Activated CD8-positive, alpha-beta memory T cell treated with anti-CD3 and anti-CD28 coated beads, Interleukin-2, amount 50 U/mL, for 24 hours (primary cell): ENCODE measurements at regions not wholly inside any gene's neighbourhood (a gene's known extent, or its start where the extent isn't known, plus 50 kb on each side); places are given as distances from the start of the nearest gene placed in this dataset.
"Not testable (repeated sequence)": the region's sequence is repeated elsewhere in the genome, so short reads cannot be mapped to it uniquely, and the experiment has no call there.

ENCODE experiments used
- DNase-seq: peaks from one replicate; pipeline ENCODE4 v3.0.0-alpha.2; 2020; ENCODE audit errors: extremely low read depth

DNA sequence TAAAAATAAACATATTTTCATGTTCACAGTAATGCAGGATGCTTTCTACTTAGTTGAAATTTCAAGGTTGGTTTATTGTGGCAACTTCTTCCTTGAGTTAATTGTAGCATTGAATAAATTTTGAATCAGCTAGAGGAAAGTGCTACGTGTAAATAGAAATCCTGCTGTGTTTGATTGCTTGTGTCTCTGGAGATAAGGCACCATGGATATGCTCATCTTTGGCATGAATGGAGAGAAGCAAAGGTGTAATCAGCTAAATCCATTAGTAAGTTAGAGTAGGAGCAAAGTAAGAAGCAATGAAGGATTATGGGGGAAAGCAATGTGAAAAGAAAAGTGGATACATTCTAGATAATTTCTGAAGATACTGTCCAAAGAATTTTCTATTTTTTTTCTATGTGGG, 331.1 kb downstream of the PTPRC start:
- DNase-seq, result no peak

- no peak for DNase-seq
These were observed 332.1 kb downstream of the PTPRC start for GRCh38 chr1:198970916-198971315.

DNA sequence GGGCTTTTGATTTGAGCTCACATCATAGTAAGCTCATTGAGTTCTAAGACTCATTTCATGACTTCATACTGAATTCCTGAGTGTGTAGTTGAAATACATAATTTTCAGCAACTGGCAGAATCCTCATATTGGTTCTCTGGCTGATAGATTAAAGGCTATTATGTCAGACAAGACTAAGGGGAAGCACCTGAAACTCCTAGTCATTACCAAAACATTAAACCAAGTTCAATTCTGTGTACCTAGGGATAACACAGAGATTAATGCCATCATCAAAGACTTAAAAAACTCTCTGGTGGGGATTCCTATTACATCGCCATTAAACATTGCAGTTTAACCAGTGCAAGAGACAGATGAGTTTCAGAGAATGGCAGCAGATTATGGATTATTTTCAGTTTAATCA, 339.1 kb downstream of the PTPRC start:
- DNase-seq, result no peak

GRCh38 chr1:198978523-198978922, 339.7 kb downstream of the PTPRC start:
- no peak for DNase-seq

GRCh38 chr1:198986036-198986435, 347.2 kb downstream of the PTPRC start:
- DNase-seq, result no peak

- DNase-seq, result no peak
These were observed 347.6 kb downstream of the PTPRC start for GRCh38 chr1:198986442-198986841.

- DNase-seq, result no peak
These were observed 363.8 kb downstream of the PTPRC start for GRCh38 chr1:199002661-199003060.

- no peak for DNase-seq
These were observed 368.6 kb downstream of the PTPRC start for GRCh38 chr1:199007423-199007822.

- DNase-seq, result no peak
These were observed 370.6 kb downstream of the PTPRC start for GRCh38 chr1:199009447-199009846.

DNA sequence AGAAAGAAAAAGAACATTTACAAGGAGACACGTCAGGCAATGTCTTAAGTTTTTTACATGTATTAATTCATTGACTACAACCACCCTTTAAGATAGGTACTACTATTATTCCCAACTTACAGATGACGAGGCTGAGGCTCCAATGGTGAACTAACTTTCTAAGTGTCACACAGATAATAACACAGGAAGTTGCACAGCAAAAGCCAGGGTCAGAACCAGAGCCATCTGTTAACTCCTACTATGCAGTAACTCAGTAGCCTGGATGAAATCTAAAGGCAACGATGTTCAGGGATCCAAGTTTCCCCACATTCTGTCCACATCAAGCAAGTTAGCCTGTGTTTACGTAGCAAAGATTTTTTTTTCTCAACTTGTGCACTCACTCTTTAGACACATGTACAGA, 371.7 kb downstream of the PTPRC start:
- DNase-seq, result no peak

DNA sequence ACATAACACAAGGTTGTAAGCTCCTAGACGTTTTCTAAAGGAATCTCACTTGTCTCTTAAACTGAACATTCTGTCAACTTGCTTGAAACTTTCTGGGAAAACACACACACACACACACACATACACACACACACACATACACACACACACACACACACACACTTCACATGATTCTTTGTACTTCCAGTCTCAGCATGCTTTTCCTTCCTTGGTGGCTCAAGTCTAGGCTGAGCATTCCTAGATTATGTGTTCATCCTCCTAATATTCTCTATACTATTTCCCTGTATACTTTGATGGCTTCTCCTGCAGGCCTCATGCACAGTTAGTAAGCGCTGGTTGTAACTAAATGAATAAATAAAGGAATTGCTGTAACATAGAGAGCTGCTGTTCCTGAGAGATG, 372.1 kb downstream of the PTPRC start:
- DNase-seq, result no peak

- no peak for DNase-seq
These were observed 377.0 kb downstream of the PTPRC start for GRCh38 chr1:199015799-199016198.

DNA sequence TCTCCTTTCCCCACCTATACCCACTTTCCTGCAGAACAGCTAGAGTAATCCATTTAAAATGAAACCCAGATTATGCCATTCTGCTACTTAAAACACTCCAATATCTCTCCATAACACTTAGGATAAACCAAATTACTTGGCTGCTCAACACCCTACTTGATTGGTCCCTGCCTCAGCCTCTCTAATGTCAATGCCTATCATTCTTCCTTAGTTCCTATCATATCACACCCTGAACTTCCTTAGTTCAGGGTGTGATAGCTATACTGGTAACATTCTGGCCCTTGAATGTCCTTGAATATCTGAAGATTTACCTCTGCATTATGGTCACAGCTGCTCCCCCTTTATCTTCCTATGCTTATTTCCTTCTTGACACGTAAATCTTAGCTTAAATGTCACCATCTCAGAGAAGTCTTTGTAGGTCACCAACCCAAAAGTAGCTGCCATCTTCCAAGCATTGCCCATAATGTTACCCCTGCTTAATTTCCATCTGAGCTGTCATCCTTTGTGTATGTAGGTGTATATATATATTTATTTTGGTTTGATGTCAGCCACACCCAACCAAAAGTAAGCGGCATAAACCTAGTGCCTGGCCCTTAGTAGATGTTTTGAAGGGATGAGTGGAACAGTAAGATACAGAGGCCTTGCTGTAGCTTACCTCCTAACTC, 379.8 kb downstream of the PTPRC start:
- DNase-seq, result no peak

GRCh38 chr1:199020051-199020450, 381.2 kb downstream of the PTPRC start:
- no peak for DNase-seq

GRCh38 chr1:199020904-199021303, 382.1 kb downstream of the PTPRC start:
- DNase-seq, result no peak

- DNase-seq, result no peak
These were observed 390.6 kb downstream of the PTPRC start for GRCh38 chr1:199029401-199029800.

DNA sequence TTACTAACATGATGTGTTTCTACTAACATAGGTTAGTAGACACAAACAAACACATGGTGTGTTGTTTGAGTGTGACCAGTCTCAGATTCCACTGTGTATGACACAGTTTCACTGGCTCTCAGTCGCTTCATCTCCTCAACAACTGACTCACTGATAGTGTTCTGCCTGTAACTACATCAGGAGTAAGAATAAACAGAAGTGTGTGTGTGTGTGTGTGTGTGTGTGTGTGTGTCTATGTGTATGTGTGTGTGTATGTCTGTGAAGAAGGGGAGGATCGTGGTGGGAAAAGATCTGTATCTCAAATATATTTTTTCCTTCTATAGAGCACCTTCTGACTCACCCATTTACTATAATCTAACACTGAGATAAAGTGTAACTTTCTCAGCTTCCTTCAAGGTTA, 391.0 kb downstream of the PTPRC start:
- DNase-seq, result no peak

GRCh38 chr1:199030541-199030940, 391.7 kb downstream of the PTPRC start:
- DNase-seq, result not testable (repeated sequence)

DNA sequence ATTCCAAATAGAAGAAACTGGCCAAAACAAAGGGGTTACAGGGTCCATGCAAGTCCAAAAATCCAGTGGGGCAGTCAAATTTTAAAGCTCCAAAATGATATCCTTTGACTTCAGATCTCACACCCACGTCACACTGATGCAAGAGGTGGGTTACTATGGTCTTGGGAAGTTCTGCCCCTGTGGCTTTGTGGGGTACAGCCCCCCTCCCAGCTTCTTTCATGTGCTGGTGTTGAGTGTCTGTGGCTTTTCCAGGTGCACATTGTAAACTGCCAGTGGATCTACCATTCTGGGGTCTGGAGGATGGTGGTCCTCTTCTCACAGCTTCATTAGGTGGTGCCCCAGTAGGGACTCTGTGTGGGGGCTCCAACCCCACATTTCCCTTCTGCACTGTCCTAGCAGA, 392.3 kb downstream of the PTPRC start:
- not testable (repeated sequence) for DNase-seq

GRCh38 chr1:199032479-199032878, 393.6 kb downstream of the PTPRC start:
- not testable (repeated sequence) for DNase-seq

- DNase-seq, result no peak
These were observed 394.8 kb downstream of the PTPRC start for GRCh38 chr1:199033661-199034060.

DNA sequence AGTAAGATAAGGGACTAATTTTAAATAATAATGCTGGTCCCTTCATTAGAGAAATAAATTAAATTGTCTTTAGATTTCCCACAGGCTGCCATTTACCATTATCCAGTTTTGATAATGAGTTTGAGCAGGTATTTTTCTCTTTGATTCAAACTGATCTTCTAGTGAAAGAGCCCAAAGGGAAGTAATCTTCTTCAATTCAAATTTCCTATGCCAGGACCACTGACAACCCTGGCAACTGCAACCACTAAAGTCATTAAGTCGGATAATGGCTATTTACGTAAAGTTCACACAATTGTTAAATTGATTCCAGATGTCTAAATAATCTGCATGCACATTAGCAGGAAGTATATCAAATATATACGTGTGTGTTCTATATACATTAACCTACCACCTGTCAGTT, 399.3 kb downstream of the PTPRC start:
- no peak for DNase-seq

- DNase-seq, result no peak
These were observed 401.5 kb downstream of the PTPRC start for GRCh38 chr1:199040076-199040905.
